NB4 (cell line): ENCODE measurements at regions not wholly inside any gene's neighbourhood (a gene's known extent, or its start where the extent isn't known, plus 50 kb on each side); places are given as distances from the start of the nearest gene placed in this dataset.

Experiments used
- DNase-seq: peaks from one replicate; pipeline ENCODE4 v3.0.0; 2010; ENCODE audit warnings: low read depth
- H3K4me3 ChIP-seq: one replicate; pipeline ENCODE4 v1.5.1; 2011; ENCODE audit warnings: mild to moderate bottlenecking, low read depth, low read length, moderate library complexity
- CTCF ChIP-seq: IDR thresholded peaks from one replicate; pipeline ENCODE4 v1.5.1; 2012; ENCODE audit warnings: low read depth, low read length
- MAX ChIP-seq: IDR thresholded peaks from 2 replicates; pipeline ENCODE4 v1.6.1; 2011; ENCODE audit warnings: low read depth, low read length
- MYC ChIP-seq: IDR thresholded peaks from 2 replicates; pipeline ENCODE4 v1.6.1; 2011; ENCODE audit warnings: low read depth, low read length
- POLR2A ChIP-seq: IDR thresholded peaks from 2 replicates; pipeline ENCODE4 v1.6.1; 2011; ENCODE audit warnings: mild to moderate bottlenecking; ENCODE audit not compliant: insufficient read length; ENCODE audit errors: extremely low read depth

GRCh38 chr3:110670407-110670806 lies 401.2 kb upstream of the NECTIN3 start:
- TF ChIP-seq CTCF: no peak
- no peak for TF ChIP-seq MAX
- TF ChIP-seq POLR2A: no peak
- no peak for TF ChIP-seq MYC

GRCh38 chr3:110677506-110677905 lies 394.1 kb upstream of the NECTIN3 start:
- TF ChIP-seq POLR2A: no peak
- TF ChIP-seq MAX: no peak
- no peak for DNase-seq

More at GRCh38 chr3:110670407-110670806, 401.2 kb upstream of the NECTIN3 start:
- H3K4me3 ChIP-seq: no peak overlapping the region
- no peak for DNase-seq

GRCh38 chr3:110679285-110679684 lies 392.3 kb upstream of the NECTIN3 start:
- no peak for TF ChIP-seq MAX
- TF ChIP-seq POLR2A: no peak
- TF ChIP-seq MYC: no peak
- no peak for TF ChIP-seq CTCF
- no peak for DNase-seq
- H3K4me3 ChIP-seq: no peak overlapping the region

More at GRCh38 chr3:110677506-110677905, 394.1 kb upstream of the NECTIN3 start:
- no peak overlapping the region for H3K4me3 ChIP-seq

- no peak for DNase-seq
- H3K4me3 ChIP-seq: no peak overlapping the region
- TF ChIP-seq POLR2A (no peak), CTCF (no peak)
Measured at GRCh38 chr3:110680450-110680849, 391.2 kb upstream of the NECTIN3 start.

- no peak for DNase-seq
- TF ChIP-seq MAX (no peak), CTCF (no peak), MYC (no peak), POLR2A (no peak)
- no peak overlapping the region for H3K4me3 ChIP-seq
Measured at GRCh38 chr3:110684466-110684865, 387.1 kb upstream of the NECTIN3 start.

- TF ChIP-seq MAX: no peak
- no peak for DNase-seq
- H3K4me3 ChIP-seq: no peak overlapping the region
Measured at GRCh38 chr3:110685630-110686029, 386.0 kb upstream of the NECTIN3 start.

GRCh38 chr3:110686701-110687100 lies 384.9 kb upstream of the NECTIN3 start:
- no peak for DNase-seq
- H3K4me3 ChIP-seq: no peak overlapping the region
- TF ChIP-seq MAX (no peak), CTCF (no peak), POLR2A (no peak), MYC (no peak)
